HK-2 (cell line): ENCODE measurements at regions not wholly inside any gene's neighbourhood (a gene's known extent, or its start where the extent isn't known, plus 50 kb on each side); places are given as distances from the start of the nearest gene placed in this dataset.

ENCODE experiments used
- DNase-seq: peaks from one replicate; pipeline ENCODE4 v3.0.0-alpha.2; 2018; ENCODE audit not compliant: unreplicated experiment

DNA sequence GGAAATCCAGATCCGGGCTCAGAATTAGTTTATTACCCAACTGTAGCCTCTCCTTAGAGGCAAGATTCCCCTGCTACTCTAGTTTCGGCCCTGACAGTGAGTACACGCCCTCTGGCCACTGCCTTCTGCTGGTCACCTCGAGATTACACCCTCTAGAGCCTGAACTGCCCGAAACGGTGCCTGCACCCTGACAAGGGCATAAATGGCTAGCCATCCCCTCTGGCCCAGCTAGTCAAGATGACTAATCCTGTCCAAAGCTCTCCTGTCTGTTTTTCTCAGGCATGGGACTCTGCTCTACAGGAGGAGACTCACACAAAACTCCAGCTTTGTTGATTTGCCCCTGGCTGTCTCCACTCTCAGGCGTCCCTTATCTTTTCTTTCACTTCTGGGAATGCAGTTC is 150.5 kb upstream of the UBE2E2 start:
- DNase-seq = no peak

DNA sequence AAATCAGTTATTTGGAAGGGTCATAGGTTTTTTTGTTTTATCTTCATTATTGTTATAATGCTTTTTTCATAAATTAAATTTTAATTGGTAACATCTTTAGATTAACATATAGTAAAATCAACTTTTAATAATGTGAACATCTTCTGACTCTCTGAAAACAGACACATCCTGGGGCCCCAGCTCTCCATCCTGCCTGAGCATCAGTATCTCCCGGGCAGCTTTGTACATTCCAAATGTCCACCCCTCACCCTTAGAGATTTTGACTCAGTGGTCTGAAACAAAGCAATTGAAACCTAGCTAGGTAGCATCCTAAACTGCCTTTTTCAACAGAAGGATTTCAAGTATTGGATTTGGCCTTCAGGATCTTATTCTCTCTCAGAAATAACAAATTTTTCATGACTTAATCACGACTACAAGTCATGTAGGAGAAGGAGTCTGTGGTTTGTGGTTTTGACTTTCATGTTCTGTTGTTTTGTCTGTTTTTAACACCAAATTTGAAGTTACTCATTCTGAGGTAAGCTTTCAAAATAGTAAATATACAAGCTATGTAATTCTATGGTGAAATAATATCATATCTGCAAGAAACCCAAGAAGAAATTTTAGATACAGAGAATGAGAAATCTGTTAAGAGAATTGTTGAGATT is 147.3 kb upstream of the UBE2E2 start:
- DNase-seq = no peak

DNA sequence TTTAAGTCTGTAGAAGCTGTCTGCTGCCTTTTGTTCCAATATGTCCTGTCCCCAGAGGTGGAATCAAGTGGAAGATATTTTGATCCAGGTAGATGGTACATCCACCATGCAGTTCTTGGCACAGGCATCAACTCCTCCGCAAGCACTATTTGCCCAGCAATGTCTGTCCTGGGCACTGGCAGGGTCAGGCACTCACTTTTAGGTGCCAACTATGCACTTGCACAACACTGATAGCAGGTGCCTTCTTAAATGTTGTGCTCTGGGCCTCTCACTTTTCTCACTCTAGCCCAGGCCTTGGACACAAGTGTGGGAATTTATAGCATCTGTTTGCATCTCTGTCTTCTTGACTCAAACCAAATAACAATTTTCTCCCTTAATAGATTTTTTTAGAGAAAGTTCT is 140.5 kb upstream of the UBE2E2 start:
- DNase-seq = no peak

DNA sequence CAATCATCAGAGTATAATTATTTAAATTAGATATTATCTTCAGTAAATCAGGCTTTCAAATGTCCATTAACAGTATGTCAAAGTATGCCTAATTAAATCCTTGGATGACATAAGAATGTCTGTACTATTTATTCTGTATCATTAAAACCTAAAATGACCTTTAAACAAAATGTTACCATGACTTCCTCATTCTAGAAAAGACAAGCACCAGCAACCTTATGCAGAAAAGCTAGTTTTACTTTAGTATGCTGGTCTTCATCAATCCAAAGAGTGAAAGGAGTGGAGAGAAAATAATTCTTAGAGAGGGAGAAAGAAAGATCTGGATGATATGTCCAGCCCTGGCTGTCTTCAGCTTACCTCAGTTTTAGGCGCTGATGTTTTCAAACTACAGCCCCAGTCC is 140.1 kb upstream of the UBE2E2 start:
- no peak for DNase-seq

DNA sequence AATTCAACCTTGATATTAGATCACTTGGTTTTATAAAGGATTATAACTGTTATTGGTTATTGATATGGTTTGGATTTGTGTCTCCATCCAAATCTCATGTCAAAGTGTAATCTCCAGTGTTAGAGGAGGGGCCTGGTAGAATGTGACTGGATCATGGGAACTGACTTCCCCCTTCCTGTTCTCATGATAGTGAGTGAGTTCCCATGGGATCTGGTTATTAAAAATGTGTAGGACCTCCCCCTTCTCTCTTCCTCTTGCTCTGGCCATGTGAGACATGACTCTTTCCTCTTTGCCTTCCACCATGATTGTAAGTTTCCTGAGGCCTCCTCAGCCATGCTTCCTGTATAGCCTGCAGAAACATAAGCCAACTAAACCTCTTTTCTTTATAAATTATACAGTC is 136.0 kb upstream of the UBE2E2 start:
- DNase-seq = no peak

DNA sequence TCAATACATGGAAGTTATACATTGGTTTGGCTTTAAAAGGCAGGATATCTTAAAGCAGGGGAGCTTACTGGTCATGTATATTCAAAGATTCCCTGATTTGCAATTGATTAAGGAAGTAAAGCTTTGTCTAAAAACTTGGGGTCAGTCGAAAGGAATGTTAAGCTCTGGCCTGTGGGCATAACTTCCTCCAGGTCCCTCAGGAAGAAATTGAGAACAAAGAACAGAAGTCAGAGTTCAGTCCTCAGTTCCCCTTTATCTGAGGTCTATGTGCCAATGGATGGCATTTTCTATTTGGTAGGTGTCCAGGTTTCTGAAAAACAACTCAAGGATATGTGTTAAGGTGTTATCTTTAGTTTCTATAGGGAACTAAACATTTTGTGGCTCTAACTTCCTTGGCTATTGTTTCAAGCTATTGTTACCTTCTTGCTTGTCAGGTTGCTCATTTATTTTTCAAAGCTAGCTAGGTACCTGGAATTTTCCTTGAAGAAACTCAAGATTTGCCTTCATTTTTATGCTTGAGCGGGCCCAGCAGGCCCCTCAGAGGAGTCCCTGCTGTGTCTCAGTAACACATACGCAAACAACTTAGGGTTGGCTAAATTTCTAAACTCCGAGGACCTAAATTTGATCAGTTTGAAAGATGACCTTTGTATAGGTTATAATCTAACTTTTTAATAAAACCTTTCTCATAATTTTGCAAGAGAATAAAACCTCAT is 135.0 kb upstream of the UBE2E2 start:
- DNase-seq = no peak

DNA sequence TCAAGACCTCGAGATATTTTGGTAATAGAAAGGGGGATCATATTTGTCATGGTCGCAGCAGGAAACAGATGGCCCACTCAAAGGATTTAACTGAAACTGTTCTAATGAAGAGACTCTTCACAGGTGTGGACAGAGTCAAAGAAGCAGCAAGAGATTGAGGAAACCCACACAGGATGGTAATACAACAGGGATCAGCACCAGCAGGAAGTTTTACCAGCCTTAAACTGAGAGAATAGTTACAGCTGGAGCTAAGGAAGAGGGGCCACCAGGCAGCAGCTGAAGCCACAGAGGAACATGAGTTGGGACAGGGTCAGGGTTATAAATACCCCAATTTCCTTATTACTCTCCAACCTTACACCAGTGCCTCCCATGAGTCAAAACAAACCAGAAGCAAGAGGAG is 131.8 kb upstream of the UBE2E2 start:
- no peak for DNase-seq

DNA sequence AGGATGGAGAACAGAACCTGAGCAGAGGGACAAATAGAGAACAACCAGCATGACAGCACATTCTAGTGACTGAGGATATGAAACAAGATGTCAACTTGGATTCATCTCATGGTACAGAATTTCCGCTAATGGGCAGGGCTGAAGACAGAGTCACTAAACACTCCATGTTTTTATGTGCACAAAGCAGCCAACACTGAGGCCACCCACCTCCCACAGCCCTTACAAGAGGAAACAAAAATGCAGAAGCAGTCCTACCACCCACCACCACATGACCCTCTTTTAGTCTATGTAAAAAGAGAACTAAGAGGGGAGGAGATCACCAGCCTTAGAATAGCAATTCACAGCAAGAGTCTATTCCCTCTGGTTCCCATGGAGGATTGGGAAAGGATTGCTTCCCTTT is 131.4 kb upstream of the UBE2E2 start:
- DNase-seq = no peak

DNA sequence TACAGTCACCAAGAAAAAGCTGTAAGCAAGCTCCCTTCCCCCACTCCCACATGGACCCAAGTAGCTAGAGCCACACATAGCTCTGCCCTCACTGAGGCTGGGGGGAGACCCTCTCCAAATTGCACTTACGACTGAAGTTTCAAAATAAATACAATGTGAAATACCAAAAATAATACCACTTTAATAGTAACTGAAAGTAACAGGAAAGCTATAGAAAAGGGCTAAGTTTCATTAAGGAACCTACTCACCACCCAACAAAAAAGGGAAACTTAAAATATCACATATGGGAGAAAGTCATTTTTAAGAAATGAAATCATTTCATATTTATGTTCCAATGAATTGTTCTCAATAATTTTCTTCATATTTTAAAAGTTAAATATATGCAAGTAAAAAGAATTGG is 130.4 kb upstream of the UBE2E2 start:
- no peak for DNase-seq

DNA sequence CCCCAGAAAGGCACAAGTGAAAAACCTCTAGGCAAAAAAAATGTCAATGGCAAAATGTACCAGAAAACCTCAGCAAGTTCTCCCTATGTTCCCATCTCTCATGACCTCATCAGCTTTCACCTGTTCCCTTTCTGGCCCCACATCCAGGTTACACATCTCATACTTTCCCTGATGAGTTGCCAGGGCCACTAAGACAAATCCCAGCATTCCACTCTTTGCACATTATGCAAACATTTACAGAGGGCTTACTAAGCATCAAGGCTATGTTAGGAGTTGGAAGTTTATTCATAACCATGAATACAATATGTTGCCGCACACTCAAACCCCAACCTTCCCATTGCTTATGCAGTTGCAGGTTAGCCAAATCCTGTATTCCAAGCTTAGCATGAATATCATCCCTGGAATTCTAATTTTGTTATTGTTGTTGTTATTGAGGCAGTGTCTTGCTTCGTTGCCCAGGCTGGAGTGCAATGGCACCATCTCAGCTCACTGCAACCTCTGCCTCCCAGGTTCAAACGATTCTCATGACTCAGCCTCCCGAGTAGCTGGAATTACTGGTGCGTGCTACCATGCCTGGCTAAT is 129.3 kb upstream of the UBE2E2 start:
- DNase-seq = no peak

DNA sequence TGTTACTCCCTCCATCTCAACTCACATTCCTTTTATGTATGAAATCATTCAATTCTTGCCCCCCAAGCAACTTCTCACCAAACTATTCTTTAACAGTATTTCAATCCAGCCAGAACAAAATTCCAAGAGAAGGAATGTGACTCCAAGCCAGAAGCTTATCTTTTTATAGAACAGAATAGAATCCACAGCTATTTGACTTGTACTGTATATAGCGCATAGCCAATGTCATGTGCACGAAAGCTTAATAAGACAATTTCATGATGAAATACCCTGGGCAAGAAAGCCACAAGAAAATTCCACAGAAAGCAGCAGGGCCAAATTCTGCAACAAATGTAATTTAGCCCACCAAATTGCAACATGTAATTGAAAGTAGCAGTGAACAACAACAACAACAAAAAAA is 127.6 kb upstream of the UBE2E2 start:
- no peak for DNase-seq

DNA sequence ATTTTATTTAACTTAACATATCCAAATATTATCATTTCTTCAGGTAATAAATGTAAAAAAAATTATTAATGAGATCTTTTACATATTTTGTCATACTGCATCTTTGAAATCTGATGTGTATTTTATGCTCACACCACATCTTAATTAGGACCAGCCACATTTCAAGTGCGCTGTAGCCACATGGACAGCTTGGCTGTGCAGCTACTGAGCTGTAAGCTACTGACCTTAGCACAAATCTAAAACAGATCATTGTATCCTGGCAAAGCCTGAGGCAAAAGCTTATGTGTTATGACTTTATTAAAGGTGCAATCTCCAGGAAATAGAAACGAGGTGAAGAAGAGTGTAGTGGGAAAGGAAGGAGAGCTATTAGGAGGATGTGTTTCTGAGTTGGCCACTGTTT is 126.7 kb upstream of the UBE2E2 start:
- DNase-seq = no peak

DNA sequence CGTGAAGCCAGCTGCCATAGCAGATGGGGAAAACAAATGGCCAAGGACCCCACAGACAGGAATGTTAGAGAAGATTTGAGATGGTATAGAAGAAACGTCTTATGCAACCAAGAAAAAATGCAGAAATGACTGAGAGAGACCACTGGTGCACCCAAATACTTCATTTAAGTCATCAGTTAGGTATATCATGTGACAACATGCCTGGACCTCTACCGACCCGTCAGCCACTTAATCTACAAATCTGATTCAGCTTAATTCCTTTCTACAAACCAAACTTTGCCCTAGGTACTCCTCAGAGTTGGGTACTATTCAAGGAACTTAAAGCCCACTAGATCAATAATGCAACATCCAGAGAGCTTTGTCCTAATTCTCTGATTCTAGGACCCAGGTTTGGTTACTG is 126.0 kb upstream of the UBE2E2 start:
- DNase-seq = no peak

DNA sequence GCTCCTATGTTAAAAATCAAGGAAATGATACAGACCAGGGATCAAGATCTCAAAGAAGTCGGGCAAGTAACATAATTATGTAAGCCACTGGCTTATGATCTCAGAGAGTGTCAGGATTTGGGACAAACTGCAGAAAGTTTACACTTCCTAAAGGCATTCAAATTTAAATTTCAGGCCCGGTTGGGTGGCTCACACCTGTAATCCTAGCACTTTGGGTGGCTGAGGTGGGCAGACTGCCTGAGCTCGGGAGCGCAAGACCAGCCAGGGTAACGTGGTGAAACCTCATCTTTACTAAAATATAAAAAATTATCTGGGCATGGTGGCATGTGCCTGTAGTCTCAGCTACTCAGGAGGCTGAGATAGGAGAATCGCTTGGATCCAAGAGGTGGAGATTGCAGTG is 124.4 kb upstream of the UBE2E2 start:
- no peak for DNase-seq

DNA sequence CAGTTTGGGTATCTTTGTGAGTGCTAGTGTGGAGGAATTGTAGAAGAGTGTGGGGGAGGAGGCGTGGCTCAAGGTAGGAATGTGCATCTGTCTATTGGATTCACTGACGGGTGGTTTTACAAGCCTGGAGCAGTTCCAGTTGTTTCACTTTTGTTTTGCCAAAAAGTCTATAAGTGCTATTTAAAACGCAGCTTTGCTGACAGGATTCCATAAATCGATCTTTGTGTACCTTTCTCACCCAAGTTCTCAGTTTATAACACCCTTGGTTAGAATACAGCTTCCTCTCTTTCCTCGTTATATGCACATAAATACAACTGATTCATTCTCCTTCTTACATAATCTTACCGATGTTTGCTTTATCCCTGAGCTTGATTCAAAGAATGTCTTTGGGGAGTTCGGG is 123.2 kb upstream of the UBE2E2 start:
- no peak for DNase-seq

DNA sequence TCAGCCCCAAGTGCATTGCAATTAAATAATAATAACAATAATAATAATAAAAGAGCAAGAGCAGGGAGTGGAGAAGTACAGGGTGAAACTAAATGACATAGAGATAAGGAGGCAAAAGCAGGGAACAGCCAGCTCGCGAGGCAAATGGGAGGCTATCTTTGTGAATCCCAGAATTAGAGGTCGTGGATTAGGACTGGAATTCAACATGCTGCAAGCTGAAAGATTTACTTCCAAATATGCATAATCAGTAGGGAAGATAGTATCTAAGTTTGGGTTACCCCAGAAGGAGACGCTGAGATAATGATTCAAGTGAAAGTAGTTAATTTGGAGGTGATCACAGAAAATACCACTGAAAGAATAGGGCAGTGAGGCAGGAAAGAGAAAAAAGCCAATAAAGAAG is 119.4 kb upstream of the UBE2E2 start:
- no peak for DNase-seq

DNA sequence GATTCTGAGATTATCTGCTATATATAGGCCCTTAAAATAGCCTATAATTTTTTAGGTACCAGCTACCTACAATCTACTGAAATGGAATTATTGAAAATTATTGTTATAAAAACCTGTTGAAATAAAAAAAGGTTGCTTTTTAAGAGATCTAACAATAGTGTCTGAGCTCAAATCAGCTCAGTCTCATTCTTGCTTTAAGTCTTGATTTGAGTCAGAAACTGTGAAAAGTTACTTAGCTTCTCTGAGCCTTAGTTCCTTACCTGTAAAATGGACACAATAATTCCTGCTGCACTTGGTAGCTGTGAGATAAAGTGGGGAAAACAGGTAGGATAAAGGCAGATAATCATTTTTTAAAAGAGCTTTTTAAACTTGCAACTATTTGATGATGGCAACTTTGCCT is 118.8 kb upstream of the UBE2E2 start:
- DNase-seq = no peak

DNA sequence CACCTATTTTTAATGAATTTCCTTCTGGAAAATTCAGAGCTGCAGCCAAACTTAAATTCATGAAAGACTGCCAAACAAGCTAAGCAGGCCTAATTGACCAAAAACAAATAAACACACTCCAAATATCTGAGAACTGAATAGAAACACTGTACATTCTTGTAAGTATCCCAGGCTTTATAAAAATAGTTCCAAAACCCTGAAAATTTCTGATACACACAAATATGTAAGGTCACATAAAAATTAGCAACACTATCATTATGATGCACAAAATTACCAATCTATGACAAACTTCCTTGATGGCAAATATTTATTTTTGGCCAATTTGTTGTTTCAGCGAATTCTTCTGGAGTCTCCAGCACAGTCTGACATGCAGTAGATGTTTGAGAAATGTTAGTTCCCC is 117.9 kb upstream of the UBE2E2 start:
- DNase-seq = no peak

DNA sequence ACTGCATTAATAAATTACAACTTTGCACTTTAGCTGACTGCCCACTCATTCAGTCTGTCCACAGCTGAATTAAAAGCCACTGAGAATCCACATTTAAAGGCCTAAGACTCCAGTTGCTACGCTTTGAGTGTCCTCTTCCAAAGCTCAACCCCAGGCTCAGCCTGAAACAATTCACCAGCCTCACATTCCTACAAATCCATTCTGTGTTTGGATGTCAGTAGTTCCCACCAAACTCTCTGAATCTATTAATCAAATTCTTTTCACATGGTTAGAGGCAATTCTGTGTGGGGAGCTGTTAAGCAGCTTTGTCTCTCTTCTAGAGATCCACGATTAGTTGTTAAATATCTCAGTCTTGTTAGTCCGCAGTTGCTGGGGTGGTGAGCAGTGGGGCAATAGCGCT is 116.8 kb upstream of the UBE2E2 start:
- DNase-seq = no peak

DNA sequence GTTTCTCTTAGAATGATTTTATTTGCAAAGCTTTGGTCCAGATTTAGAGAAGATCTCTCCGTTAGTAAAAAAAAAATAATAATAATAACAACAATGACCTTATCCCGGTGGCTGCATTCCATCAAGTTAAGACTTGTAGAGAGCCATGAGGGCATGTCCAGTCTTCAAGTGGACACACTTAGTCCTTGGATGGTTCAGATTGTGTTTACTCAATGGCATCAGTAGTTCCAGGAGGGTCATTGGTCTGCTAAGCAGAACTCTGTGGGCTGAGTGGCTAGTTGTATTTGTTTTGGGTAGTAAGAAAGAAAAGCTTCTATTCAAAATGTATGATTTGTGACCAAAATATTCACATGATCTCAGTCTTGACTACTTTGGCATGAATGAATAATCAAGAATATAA is 116.3 kb upstream of the UBE2E2 start:
- no peak for DNase-seq

DNA sequence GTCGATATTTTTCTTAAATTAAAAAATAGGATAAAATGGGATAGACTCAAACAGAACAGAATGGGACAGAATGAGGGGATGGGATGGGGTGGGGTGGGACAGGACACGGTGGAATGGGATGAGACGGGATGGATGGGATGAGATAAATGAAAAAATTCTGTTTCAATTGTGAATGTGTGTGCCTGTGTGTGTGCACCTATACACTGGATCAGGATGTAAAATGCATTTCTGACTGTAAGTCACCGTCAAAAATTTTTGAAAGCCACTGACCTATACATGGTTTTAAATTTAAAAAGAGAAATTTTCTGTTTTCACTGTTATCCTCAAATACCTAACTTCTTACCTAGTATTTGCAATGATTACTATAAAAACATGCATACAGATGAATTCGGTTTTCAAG is 108.7 kb upstream of the UBE2E2 start:
- no peak for DNase-seq

DNA sequence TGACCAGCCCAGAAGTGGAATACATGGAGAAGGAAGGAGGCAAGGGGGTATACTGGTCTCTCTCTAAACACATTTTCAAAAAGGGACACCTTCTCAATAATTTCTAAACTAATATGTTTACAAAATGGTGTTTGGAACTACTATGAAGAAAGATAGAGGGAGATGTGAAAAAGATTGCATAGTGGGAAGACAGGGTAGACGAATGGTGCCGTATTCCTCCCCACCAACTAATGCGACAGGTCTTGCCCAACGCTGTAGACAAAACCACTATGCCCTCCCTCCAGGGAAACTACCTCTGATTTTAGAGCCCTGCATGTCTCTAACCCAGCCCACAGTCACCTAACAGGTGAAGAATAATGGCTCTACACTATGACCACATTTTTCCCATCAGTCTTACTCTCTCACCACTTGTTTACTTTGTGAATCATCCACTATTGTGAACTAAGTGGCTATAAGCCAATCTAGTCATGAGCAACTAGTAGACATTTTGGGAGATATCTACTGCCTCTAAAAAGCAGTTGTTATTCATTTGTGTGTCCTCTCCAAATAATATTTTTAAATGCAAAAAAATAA is 108.2 kb upstream of the UBE2E2 start:
- DNase-seq = peak; percentile 6

DNA sequence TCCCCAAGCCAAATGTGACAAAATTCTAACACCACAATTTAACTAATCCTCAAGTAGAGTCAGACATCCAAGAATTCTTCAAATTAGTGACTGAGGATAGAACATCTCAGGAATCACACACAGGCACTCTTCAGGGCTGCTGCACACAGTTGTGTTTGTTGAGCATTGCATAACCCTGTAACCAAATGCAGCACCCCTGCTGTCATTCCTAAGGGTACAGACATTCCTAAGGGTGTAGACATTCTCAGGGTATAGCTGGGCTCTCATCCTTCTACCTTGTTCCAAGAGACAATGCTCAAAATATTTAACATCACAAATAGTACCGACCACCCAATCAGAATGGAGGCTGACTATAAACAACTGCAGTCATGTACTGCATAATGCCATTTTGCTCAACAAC is 107.1 kb upstream of the UBE2E2 start:
- DNase-seq = no peak
